HEK293 (cell line): ENCODE measurements at regions not wholly inside any gene's neighbourhood (a gene's known extent, or its start where the extent isn't known, plus 50 kb on each side); places are given as distances from the start of the nearest gene placed in this dataset.
A peak's percentile ranks its signal among the peaks of the same experiment; 100 is the strongest.

ENCODE experiments used
- FEZF1 ChIP-seq: fragments of 450-650 bp; formaldehyde crosslinking; IDR thresholded peaks from 2 replicates; pipeline ENCODE4 v1.5.1; 2016; ENCODE audit warnings: missing biosample characterization, missing genetic modification characterization
- GLIS2 ChIP-seq: fragments of 450-650 bp; formaldehyde crosslinking; IDR thresholded peaks from 2 replicates; pipeline ENCODE4 v1.5.1; 2016; ENCODE audit warnings: missing biosample characterization, missing genetic modification characterization
- KLF8 ChIP-seq: fragments of 450-650 bp; formaldehyde crosslinking; IDR thresholded peaks from 2 replicates; pipeline ENCODE4 v1.5.1; 2016; ENCODE audit warnings: missing biosample characterization, missing genetic modification characterization
- PBX3 ChIP-seq: sonication (generic); formaldehyde crosslinking; IDR thresholded peaks from 2 replicates; pipeline ENCODE4 v1.8.1; 2022; ENCODE audit warnings: mild to moderate bottlenecking, moderate library complexity, missing genetic modification reagents
- SALL2 ChIP-seq: fragments of 450-650 bp; formaldehyde crosslinking; IDR thresholded peaks from 2 replicates; pipeline ENCODE4 v1.5.0; 2017; ENCODE audit warnings: missing biosample characterization, mild to moderate bottlenecking, missing genetic modification characterization, borderline replicate concordance
- SP7 ChIP-seq: fragments of 450-650 bp; formaldehyde crosslinking; IDR thresholded peaks from 2 replicates; pipeline ENCODE4 v1.5.1; 2016; ENCODE audit warnings: missing biosample characterization, missing genetic modification characterization
- WT1 ChIP-seq: fragments of 450-650 bp; formaldehyde crosslinking; IDR thresholded peaks from 2 replicates; pipeline ENCODE4 v1.5.1; 2016; ENCODE audit warnings: missing biosample characterization, missing genetic modification characterization
- YY1 ChIP-seq: fragments of 450-650 bp; formaldehyde crosslinking; IDR thresholded peaks from 2 replicates; pipeline ENCODE4 v1.5.1; 2018; ENCODE audit warnings: missing biosample characterization, missing genetic modification characterization
- ZBTB21 ChIP-seq: fragments of 450-650 bp; formaldehyde crosslinking; IDR thresholded peaks from 2 replicates; pipeline ENCODE4 v1.5.1; 2017; ENCODE audit warnings: missing biosample characterization, missing genetic modification characterization
- ZBTB8A ChIP-seq: fragments of 450-650 bp; formaldehyde crosslinking; IDR thresholded peaks from 2 replicates; pipeline ENCODE4 v1.5.1; 2016; ENCODE audit warnings: missing biosample characterization, missing genetic modification characterization
- ZFP3 ChIP-seq: fragments of 450-650 bp; formaldehyde crosslinking; IDR thresholded peaks from 2 replicates; pipeline ENCODE4 v1.5.1; 2016; ENCODE audit warnings: low read depth, missing biosample characterization, missing genetic modification characterization
- ZNF112 ChIP-seq: fragments of 450-650 bp; formaldehyde crosslinking; IDR thresholded peaks from 2 replicates; pipeline ENCODE4 v1.5.0; 2017; ENCODE audit warnings: missing biosample characterization, missing genetic modification characterization
- ZNF114 ChIP-seq: fragments of 450-650 bp; formaldehyde crosslinking; IDR thresholded peaks from 2 replicates; pipeline ENCODE4 v1.5.0; 2017; ENCODE audit warnings: missing biosample characterization, missing genetic modification characterization
- ZNF140 ChIP-seq: fragments of 450-650 bp; formaldehyde crosslinking; IDR thresholded peaks from 2 replicates; pipeline ENCODE4 v1.5.1; 2016; ENCODE audit warnings: missing biosample characterization, missing genetic modification characterization
- ZNF157 ChIP-seq: fragments of 450-650 bp; formaldehyde crosslinking; IDR thresholded peaks from 2 replicates; pipeline ENCODE4 v1.5.1; 2016; ENCODE audit warnings: missing biosample characterization, missing genetic modification characterization
- ZNF221 ChIP-seq: fragments of 450-650 bp; formaldehyde crosslinking; IDR thresholded peaks from 2 replicates; pipeline ENCODE4 v1.5.1; 2017; ENCODE audit warnings: missing biosample characterization, missing genetic modification characterization, borderline replicate concordance
- ZNF23 ChIP-seq: fragments of 450-650 bp; formaldehyde crosslinking; IDR thresholded peaks from 2 replicates; pipeline ENCODE4 v1.5.1; 2016; ENCODE audit warnings: missing biosample characterization, missing genetic modification characterization, borderline replicate concordance
- ZNF341 ChIP-seq: fragments of 450-650 bp; formaldehyde crosslinking; IDR thresholded peaks from 2 replicates; pipeline ENCODE4; 2016; ENCODE audit warnings: low read depth, missing biosample characterization, missing genetic modification characterization
- ZNF366 ChIP-seq: fragments of 450-650 bp; formaldehyde crosslinking; conservative IDR thresholded peaks from 2 replicates; pipeline ENCODE4 v1.5.1; 2016; ENCODE audit warnings: missing biosample characterization, missing genetic modification characterization
- ZNF37A ChIP-seq: fragments of 450-650 bp; IDR thresholded peaks from 2 replicates; pipeline ENCODE4 v1.5.1; 2018; ENCODE audit warnings: missing biosample characterization, missing genetic modification characterization
- ZNF404 ChIP-seq: fragments of 450-650 bp; formaldehyde crosslinking; IDR thresholded peaks from 2 replicates; pipeline ENCODE4 v1.5.1; 2017; ENCODE audit warnings: missing biosample characterization, missing genetic modification characterization
- ZNF423 ChIP-seq: fragments of 450-650 bp; formaldehyde crosslinking; IDR thresholded peaks from 2 replicates; pipeline ENCODE4 v1.5.1; 2016; ENCODE audit warnings: missing biosample characterization, missing genetic modification characterization
- ZNF48 ChIP-seq: fragments of 450-650 bp; formaldehyde crosslinking; IDR thresholded peaks from 2 replicates; pipeline ENCODE4 v1.5.1; 2016; ENCODE audit warnings: missing biosample characterization, missing genetic modification characterization
- ZNF544 ChIP-seq: fragments of 450-650 bp; formaldehyde crosslinking; IDR thresholded peaks from 2 replicates; pipeline ENCODE4 v1.5.0; 2017; ENCODE audit warnings: missing biosample characterization, missing genetic modification characterization
- ZNF548 ChIP-seq: fragments of 450-650 bp; formaldehyde crosslinking; IDR thresholded peaks from 2 replicates; pipeline ENCODE4 v1.5.1; 2016; ENCODE audit warnings: missing biosample characterization, missing genetic modification characterization
- ZNF596 ChIP-seq: fragments of 450-650 bp; IDR thresholded peaks from 2 replicates; pipeline ENCODE4 v1.5.0; 2018; ENCODE audit warnings: missing biosample characterization, mild to moderate bottlenecking, missing genetic modification characterization, moderate library complexity
- ZNF610 ChIP-seq: fragments of 450-650 bp; formaldehyde crosslinking; IDR thresholded peaks from 2 replicates; pipeline ENCODE4 v1.5.1; 2016; ENCODE audit warnings: missing biosample characterization, missing genetic modification characterization, borderline replicate concordance
- ZNF626 ChIP-seq: fragments of 450-650 bp; sonication (Bioruptor Pico); formaldehyde crosslinking; IDR thresholded peaks from 2 replicates; pipeline ENCODE4 v1.5.1; 2018; ENCODE audit warnings: missing biosample characterization, missing genetic modification characterization, inconsistent platforms
- ZNF707 ChIP-seq: fragments of 450-650 bp; formaldehyde crosslinking; IDR thresholded peaks from 2 replicates; pipeline ENCODE4 v1.5.1; 2016; ENCODE audit warnings: missing biosample characterization, missing genetic modification characterization
- ZNF843 ChIP-seq: fragments of 450-650 bp; formaldehyde crosslinking; IDR thresholded peaks from 2 replicates; pipeline ENCODE4 v1.5.1; 2016; ENCODE audit warnings: missing biosample characterization, missing genetic modification characterization
- TF ChIP-seq, protein P1 (sequence below): fragments of 450-650 bp; formaldehyde crosslinking; IDR thresholded peaks from 2 replicates; pipeline ENCODE4 v1.5.1; 2017; ENCODE audit warnings: missing biosample characterization, missing genetic modification characterization
- TF ChIP-seq, protein P2 (sequence below): fragments of 450-650 bp; formaldehyde crosslinking; IDR thresholded peaks from 2 replicates; pipeline ENCODE4 v1.5.1; 2016; ENCODE audit warnings: missing biosample characterization, missing genetic modification characterization
- TF ChIP-seq, protein P3 (sequence below): fragments of 450-650 bp; formaldehyde crosslinking; IDR thresholded peaks from 2 replicates; pipeline ENCODE4 v1.5.1; 2017; ENCODE audit warnings: missing biosample characterization, missing genetic modification characterization

DNA sequence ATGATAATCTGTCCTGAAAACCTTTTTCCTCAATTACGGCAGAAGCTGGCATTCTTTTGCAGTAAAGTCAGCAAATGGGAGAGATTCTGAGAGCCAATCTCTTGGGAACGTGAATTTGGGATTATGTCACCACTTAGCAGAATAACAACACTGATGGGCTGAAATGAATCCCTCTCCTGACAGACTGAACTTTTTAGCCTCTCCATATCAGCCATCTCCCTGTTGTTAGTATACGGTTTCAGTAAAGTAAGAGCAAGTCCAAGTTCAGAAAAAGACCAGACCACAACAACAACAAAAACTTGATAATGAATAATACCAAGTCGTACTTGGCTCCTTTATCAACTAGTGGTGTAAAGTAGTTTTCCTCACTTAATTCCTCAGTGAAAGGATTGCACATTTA lies 1048.8 kb downstream of the GATA3 start (continued):
- TF ChIP-seq ZNF140 (tag by site-specific recombination), result no peak
- no peak for TF ChIP-seq ZNF114
- TF ChIP-seq ZBTB21 (tag by site-specific recombination), result peak; percentile 43; the same call in 1 of the 2 replicates
- peak; percentile 86 for TF ChIP-seq ZNF366 (tag by site-specific recombination)
- TF ChIP-seq, protein P1, sequence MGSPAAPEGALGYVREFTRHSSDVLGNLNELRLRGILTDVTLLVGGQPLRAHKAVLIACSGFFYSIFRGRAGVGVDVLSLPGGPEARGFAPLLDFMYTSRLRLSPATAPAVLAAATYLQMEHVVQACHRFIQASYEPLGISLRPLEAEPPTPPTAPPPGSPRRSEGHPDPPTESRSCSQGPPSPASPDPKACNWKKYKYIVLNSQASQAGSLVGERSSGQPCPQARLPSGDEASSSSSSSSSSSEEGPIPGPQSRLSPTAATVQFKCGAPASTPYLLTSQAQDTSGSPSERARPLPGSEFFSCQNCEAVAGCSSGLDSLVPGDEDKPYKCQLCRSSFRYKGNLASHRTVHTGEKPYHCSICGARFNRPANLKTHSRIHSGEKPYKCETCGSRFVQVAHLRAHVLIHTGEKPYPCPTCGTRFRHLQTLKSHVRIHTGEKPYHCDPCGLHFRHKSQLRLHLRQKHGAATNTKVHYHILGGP, result no peak
- TF ChIP-seq GLIS2, result no peak
- no peak for TF ChIP-seq SALL2 (tag by site-specific recombination)
- 0 out of 2 replicates have a peak, but pooled peaks have one; percentile 12 for TF ChIP-seq FEZF1 (tag by site-specific recombination)
- TF ChIP-seq ZNF843 (tag by site-specific recombination), result peak; percentile 54; the same call in 1 of the 2 replicates
- TF ChIP-seq, protein P2, sequence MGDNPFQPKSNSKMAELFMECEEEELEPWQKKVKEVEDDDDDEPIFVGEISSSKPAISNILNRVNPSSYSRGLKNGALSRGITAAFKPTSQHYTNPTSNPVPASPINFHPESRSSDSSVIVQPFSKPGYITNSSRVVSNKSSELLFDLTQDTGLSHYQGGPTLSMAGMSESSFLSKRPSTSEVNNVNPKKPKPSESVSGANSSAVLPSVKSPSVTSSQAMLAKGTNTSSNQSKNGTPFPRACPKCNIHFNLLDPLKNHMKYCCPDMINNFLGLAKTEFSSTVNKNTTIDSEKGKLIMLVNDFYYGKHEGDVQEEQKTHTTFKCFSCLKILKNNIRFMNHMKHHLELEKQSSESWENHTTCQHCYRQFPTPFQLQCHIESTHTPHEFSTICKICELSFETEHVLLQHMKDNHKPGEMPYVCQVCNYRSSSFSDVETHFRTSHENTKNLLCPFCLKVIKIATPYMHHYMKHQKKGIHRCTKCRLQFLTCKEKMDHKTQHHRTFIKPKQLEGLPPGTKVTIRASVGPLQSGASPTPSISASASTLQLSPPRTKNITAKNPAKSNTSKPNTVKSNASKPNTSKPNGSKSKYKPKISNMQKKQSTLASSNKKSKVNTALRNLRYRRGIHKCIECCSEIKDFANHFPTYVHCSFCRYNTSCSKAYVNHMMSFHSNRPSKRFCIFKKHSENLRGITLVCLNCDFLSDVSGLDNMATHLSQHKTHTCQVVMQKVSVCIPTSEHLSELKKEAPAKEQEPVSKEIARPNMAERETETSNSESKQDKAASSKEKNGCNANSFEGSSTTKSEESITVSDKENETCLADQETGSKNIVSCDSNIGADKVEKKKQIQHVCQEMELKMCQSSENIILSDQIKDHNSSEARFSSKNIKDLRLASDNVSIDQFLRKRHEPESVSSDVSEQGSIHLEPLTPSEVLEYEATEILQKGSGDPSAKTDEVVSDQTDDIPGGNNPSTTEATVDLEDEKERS (tag by site-specific recombination), result no peak
- TF ChIP-seq KLF8 (tag by site-specific recombination), result peak; percentile 46
- no peak for TF ChIP-seq PBX3 (CRISPR knock-in tag)
- no peak for TF ChIP-seq ZNF544 (tag by site-specific recombination)
- TF ChIP-seq ZNF610 (tag by site-specific recombination), result no peak
- no peak for TF ChIP-seq ZNF707 (tag by site-specific recombination)
- no peak for TF ChIP-seq ZNF404 (tag by site-specific recombination)
- TF ChIP-seq ZNF626 (tag by site-specific recombination), result no peak
- no peak for TF ChIP-seq ZNF341 (tag by site-specific recombination)
- TF ChIP-seq ZNF423 (tag by site-specific recombination), result no peak
- no peak for TF ChIP-seq ZNF37A (tag by site-specific recombination)
- TF ChIP-seq ZNF596 (tag by site-specific recombination), result no peak
- no peak for TF ChIP-seq YY1 (tag by site-specific recombination)
- TF ChIP-seq ZNF48 (tag by site-specific recombination), result no peak
- no peak for TF ChIP-seq ZNF112 (tag by site-specific recombination)
- TF ChIP-seq SP7 (tag by site-specific recombination), result 0 out of 2 replicates have a peak, but pooled peaks have one; percentile 18
- TF ChIP-seq ZNF157 (tag by site-specific recombination), result no peak
- TF ChIP-seq ZNF548 (tag by site-specific recombination), result no peak
- no peak for TF ChIP-seq ZBTB8A (tag by site-specific recombination)
- no peak for TF ChIP-seq ZNF221 (tag by site-specific recombination)
- TF ChIP-seq WT1 (tag by site-specific recombination), result 0 out of 2 replicates have a peak, but pooled peaks have one; percentile 15
- TF ChIP-seq, protein P3, sequence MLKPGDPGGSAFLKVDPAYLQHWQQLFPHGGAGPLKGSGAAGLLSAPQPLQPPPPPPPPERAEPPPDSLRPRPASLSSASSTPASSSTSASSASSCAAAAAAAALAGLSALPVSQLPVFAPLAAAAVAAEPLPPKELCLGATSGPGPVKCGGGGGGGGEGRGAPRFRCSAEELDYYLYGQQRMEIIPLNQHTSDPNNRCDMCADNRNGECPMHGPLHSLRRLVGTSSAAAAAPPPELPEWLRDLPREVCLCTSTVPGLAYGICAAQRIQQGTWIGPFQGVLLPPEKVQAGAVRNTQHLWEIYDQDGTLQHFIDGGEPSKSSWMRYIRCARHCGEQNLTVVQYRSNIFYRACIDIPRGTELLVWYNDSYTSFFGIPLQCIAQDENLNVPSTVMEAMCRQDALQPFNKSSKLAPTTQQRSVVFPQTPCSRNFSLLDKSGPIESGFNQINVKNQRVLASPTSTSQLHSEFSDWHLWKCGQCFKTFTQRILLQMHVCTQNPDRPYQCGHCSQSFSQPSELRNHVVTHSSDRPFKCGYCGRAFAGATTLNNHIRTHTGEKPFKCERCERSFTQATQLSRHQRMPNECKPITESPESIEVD (tag by site-specific recombination), result peak; percentile 34; the same call in 1 of the 2 replicates
- TF ChIP-seq ZNF23 (tag by site-specific recombination), result no peak
- no peak for TF ChIP-seq ZFP3 (tag by site-specific recombination)
